ENCODE measurements at regions not wholly inside any gene's neighbourhood (a gene's known extent, or its start where the extent isn't known, plus 50 kb on each side); places are given as distances from the start of the nearest gene placed in this dataset.

- intact Hi-C loops (cut with DNase I), result no loop called here
- Histone ChIP-seq H3K27ac (no peak overlapping the region), H3K4me3 (no peak overlapping the region), H3K36me3 (no peaks in the 10 kb centered on the region), H3K27me3 (peaks cover 0 to 29% (median 0%) of the 10 kb centered on the region in 9 donors), H3K4me1 (no peaks in the 10 kb centered on the region), H3K9me3 (no peaks in the 10 kb centered on the region)
- 90 to 91% (median 90%) methylated on average over 18 to 19 of the region's 19 CpGs for WGBS, 4 donors
- DNase-seq (no peak), ATAC-seq (no peak)
- TF ChIP-seq, protein P1, sequence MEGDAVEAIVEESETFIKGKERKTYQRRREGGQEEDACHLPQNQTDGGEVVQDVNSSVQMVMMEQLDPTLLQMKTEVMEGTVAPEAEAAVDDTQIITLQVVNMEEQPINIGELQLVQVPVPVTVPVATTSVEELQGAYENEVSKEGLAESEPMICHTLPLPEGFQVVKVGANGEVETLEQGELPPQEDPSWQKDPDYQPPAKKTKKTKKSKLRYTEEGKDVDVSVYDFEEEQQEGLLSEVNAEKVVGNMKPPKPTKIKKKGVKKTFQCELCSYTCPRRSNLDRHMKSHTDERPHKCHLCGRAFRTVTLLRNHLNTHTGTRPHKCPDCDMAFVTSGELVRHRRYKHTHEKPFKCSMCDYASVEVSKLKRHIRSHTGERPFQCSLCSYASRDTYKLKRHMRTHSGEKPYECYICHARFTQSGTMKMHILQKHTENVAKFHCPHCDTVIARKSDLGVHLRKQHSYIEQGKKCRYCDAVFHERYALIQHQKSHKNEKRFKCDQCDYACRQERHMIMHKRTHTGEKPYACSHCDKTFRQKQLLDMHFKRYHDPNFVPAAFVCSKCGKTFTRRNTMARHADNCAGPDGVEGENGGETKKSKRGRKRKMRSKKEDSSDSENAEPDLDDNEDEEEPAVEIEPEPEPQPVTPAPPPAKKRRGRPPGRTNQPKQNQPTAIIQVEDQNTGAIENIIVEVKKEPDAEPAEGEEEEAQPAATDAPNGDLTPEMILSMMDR (IDR thresholded peaks at IDR 0.05), result no peak
- TF ChIP-seq POLR2A (IDR thresholded peaks at IDR 0.05), result no peak
Observed at GRCh38 chr22:49461674-49462073, 366.0 kb downstream of the BRD1 start.

DNA sequence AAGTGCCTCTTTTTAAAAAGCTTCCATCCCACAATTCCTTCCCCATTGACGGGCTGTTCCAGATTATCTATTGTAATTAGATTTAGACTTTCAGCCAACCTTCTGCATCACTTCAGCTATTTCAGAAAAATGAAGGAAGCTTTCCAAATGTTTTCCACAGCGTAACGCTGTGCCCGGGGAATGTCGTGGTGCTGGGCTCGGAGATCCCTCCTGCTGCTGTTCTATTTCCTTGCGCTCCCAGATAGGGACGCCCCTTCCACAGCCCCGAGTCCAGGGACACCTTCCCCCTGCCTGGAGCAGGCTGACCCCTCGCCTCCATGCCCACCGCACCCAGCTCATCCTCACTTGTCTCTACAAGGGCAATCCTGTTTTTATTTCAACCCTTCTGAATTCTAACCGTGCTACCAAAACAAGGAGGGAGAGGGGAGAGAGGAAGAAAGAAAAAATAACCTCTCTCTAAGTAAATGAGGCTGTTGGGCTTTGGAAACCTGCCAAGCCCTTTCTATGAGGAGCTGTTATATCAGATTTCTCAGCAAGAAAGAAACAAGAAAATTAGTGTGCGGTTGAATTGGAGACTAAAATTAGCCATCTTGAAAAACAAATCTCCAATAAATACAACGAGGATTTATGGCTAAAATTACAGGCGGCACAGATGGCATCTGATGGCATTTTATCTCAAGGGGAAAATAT lies 366.9 kb downstream of the BRD1 start:
- no peak for DNase-seq
- H3K27me3 ChIP-seq, result peaks cover 0 to 37% (median 0%) of the 10 kb centered on the region in 9 donors
- intact Hi-C loops (cut with DNase I), result no loop called here
- H3K4me1 ChIP-seq, result no peaks in the 10 kb centered on the region
- H3K27ac ChIP-seq, result no peak overlapping the region
- TF ChIP-seq, protein P1 (IDR thresholded peaks at IDR 0.05), result no peak
- TF ChIP-seq POLR2A (IDR thresholded peaks at IDR 0.05), result no peak
- H3K4me3 ChIP-seq, result no peak overlapping the region
- no peaks in the 10 kb centered on the region for H3K9me3 ChIP-seq
- 44 to 52% (median 46%) methylated on average over 15 of the region's 15 CpGs for WGBS, 4 donors
- no peaks in the 10 kb centered on the region for H3K36me3 ChIP-seq
- no peak for ATAC-seq

GRCh38 chr22:49460091-49460490 lies 367.6 kb downstream of the BRD1 start:
- no peaks in the 10 kb centered on the region for H3K9me3 ChIP-seq
- TF ChIP-seq, protein P1 (IDR thresholded peaks at IDR 0.05), result no peak
- no peak for TF ChIP-seq POLR2A (IDR thresholded peaks at IDR 0.05)
- WGBS, 4 donors, result 46 to 65% (median 58%) methylated on average over 5 of the region's 5 CpGs
- H3K4me3 ChIP-seq, result no peak overlapping the region
- H3K4me1 ChIP-seq, result no peaks in the 10 kb centered on the region
- H3K36me3 ChIP-seq, result no peaks in the 10 kb centered on the region
- peaks cover 0 to 37% (median 4%) of the 10 kb centered on the region in 9 donors for H3K27me3 ChIP-seq
- ATAC-seq, result no peak
- intact Hi-C loops (cut with DNase I), result no loop called here
- H3K27ac ChIP-seq, result no peak overlapping the region
- DNase-seq, result no peak

DNA sequence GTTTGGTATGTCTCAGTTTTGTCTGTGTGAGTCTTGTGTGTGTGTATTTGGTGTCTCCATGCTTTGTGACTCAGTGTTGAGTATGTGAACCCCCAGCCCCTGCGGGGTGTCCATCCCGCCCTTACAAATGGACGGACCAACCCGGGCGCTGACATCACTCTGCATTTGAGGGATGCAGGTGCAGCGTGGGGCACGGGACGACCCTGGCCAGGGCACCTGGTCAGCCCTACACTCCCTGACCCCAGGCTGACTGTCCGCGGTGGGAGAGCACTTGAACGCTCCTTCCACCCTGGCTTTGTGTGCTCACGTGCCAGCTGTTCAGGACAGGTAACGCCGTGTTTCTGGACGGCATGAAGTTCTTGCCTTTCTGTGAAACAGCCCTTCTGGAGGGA lies 369.0 kb downstream of the BRD1 start:
- TF ChIP-seq POLR2A (IDR thresholded peaks at IDR 0.05), result no peak
- TF ChIP-seq, protein P1 (IDR thresholded peaks at IDR 0.05), result no peak
- Histone ChIP-seq H3K4me3 (no peak overlapping the region), H3K27me3 (peaks cover 0 to 40% (median 4%) of the 10 kb centered on the region in 9 donors), H3K27ac (no peak overlapping the region), H3K36me3 (no peaks in the 10 kb centered on the region), H3K9me3 (no peaks in the 10 kb centered on the region), H3K4me1 (no peaks in the 10 kb centered on the region)
- no peak for DNase-seq
- intact Hi-C loops (cut with DNase I), result no loop called here
- WGBS, 4 donors, result 88 to 91% (median 89%) methylated on average over 14 to 15 of the region's 15 CpGs
- ATAC-seq, result no peak

All from heart left ventricle (tissue), 16 donors.